Endodermal cell (in vitro differentiated cells): ENCODE measurements at regions not wholly inside any gene's neighbourhood (a gene's known extent, or its start where the extent isn't known, plus 50 kb on each side); places are given as distances from the start of the nearest gene placed in this dataset.

Experiments used
- DNase-seq: peaks from one replicate; pipeline ENCODE4 v3.0.0-alpha.2; 2017
- H3K27ac ChIP-seq: 2 replicates; pipeline ENCODE4 v1.5.1; 2013; ENCODE audit warnings: mild to moderate bottlenecking, low read depth, low read length, moderate library complexity
- H3K27me3 ChIP-seq: 2 replicates; pipeline ENCODE4 v1.6.1; 2013; ENCODE audit warnings: mild to moderate bottlenecking, low read length, moderate library complexity; ENCODE audit not compliant: insufficient read depth, control insufficient read depth, poor library complexity, severe bottlenecking
- H3K36me3 ChIP-seq: 2 replicates; pipeline ENCODE4 v1.7.0; 2013; ENCODE audit warnings: mild to moderate bottlenecking, low read length, moderate library complexity; ENCODE audit not compliant: control insufficient read depth, insufficient read depth
- H3K4me1 ChIP-seq: one replicate; pipeline ENCODE4 v1.7.0; 2013; ENCODE audit warnings: low read length; ENCODE audit not compliant: control insufficient read depth, insufficient read depth
- H3K4me3 ChIP-seq: 2 replicates; pipeline ENCODE4 v1.5.1; 2013; ENCODE audit warnings: mild to moderate bottlenecking, low read length, moderate library complexity
- H3K9ac ChIP-seq: 2 replicates; pipeline ENCODE4 v1.6.1; 2013; ENCODE audit warnings: mild to moderate bottlenecking, low read length, moderate library complexity; ENCODE audit not compliant: poor library complexity, severe bottlenecking; ENCODE audit errors: extremely low read depth
- H3K9me3 ChIP-seq: 2 replicates; pipeline ENCODE4 v1.6.1; 2013; ENCODE audit warnings: mild to moderate bottlenecking, low read length, moderate library complexity; ENCODE audit not compliant: control insufficient read depth
- H3K27ac Mint-ChIP-seq: 2 replicates; pipeline ENCODE4 v1.8.0; 2020; ENCODE audit warnings: mixed read lengths
- H3K27me3 Mint-ChIP-seq: 2 replicates; pipeline ENCODE4 v1.8.0; 2021; ENCODE audit warnings: mild to moderate bottlenecking, mixed read lengths; ENCODE audit not compliant: insufficient read depth
- H3K36me3 Mint-ChIP-seq: 2 replicates; pipeline ENCODE4 v1.8.0; 2020; ENCODE audit warnings: low read depth, mixed read lengths
- H3K4me1 Mint-ChIP-seq: 2 replicates; pipeline ENCODE4 v1.8.0; 2020; ENCODE audit warnings: mixed read lengths
- H3K4me3 Mint-ChIP-seq: 2 replicates; pipeline ENCODE4 v1.8.0; 2020; ENCODE audit warnings: mild to moderate bottlenecking, moderate library complexity, mixed read lengths
- H3K9me3 Mint-ChIP-seq: 2 replicates; pipeline ENCODE4 v1.8.0; 2020; ENCODE audit warnings: mild to moderate bottlenecking, mixed read lengths
- CTCF ChIP-seq: fragments of 200-600 bp; sonication (generic); conservative IDR thresholded peaks from 2 replicates; pipeline ENCODE4 v1.5.0; 2021; ENCODE audit warnings: antibody characterized with exemption, mild to moderate bottlenecking
- WGBS, 2 experiments: methylation state at CpG; one replicate each; pipeline versions ENCODE4 v1.1.5 to v1.1.7; 2013; ENCODE audit warnings: missing lambda C conversion rate in 2 of 2, mixed read lengths in 1 of 2; ENCODE audit not compliant: insufficient coverage in 1 of 2, insufficient read length in 1 of 2; 5-methylcytosine and 5-hydroxymethylcytosine counted together

- Mint-ChIP-seq H3K9me3 (no peaks in the 10 kb centered on the region), H3K27ac (no peak overlapping the region), H3K4me1 (peaks cover 19% of the 10 kb centered on the region), H3K27me3 (no peaks in the 10 kb centered on the region), H3K36me3 (no peaks in the 10 kb centered on the region), H3K4me3 (no peak overlapping the region)
- 91 to 97% methylated on average over 7 to 8 of the region's 8 CpGs for WGBS, 2 experiments
- no peak overlapping the region for H3K27ac ChIP-seq
- DNase-seq = no peak
- no peak overlapping the region for H3K4me3 ChIP-seq
- no peaks in the 10 kb centered on the region for H3K36me3 ChIP-seq
- TF ChIP-seq CTCF = no peak
- no peak overlapping the region for H3K9ac ChIP-seq
- H3K4me1 ChIP-seq = no peaks in the 10 kb centered on the region
- H3K9me3 ChIP-seq = no peaks in the 10 kb centered on the region
- no peaks in the 10 kb centered on the region for H3K27me3 ChIP-seq
Observed at GRCh38 chr1:228992907-228993535, 257.7 kb downstream of the RHOU start.

GRCh38 chr1:228994676-228995594 lies 259.7 kb downstream of the RHOU start:
- no peaks in the 10 kb centered on the region for H3K27me3 Mint-ChIP-seq
- no peak for DNase-seq
- no peak for TF ChIP-seq CTCF
- no peak overlapping the region for H3K27ac ChIP-seq
- WGBS, 2 experiments = 60 to 100% methylated on average over 1 of the region's 2 CpGs
- H3K4me3 ChIP-seq = no peak overlapping the region
- no peak overlapping the region for H3K4me3 Mint-ChIP-seq
- H3K9me3 ChIP-seq = no peaks in the 10 kb centered on the region
- H3K4me1 ChIP-seq = no peaks in the 10 kb centered on the region
- no peak overlapping the region for H3K9ac ChIP-seq
- no peaks in the 10 kb centered on the region for H3K9me3 Mint-ChIP-seq
- peaks cover 3% of the 10 kb centered on the region for H3K4me1 Mint-ChIP-seq
- no peaks in the 10 kb centered on the region for H3K36me3 Mint-ChIP-seq
- H3K27ac Mint-ChIP-seq = no peak overlapping the region
- no peaks in the 10 kb centered on the region for H3K27me3 ChIP-seq
- H3K36me3 ChIP-seq = no peaks in the 10 kb centered on the region

- no peaks in the 10 kb centered on the region for H3K4me1 Mint-ChIP-seq
- TF ChIP-seq CTCF = no peak
- no peak overlapping the region for H3K27ac ChIP-seq
Observed at GRCh38 chr1:228996281-228996680, 261.0 kb downstream of the RHOU start.

More at GRCh38 chr1:228996281-228996680, 261.0 kb downstream of the RHOU start:
- Histone ChIP-seq H3K9me3 (no peaks in the 10 kb centered on the region), H3K36me3 (no peaks in the 10 kb centered on the region), H3K4me3 (no peak overlapping the region), H3K27me3 (no peaks in the 10 kb centered on the region), H3K9ac (no peak overlapping the region), H3K4me1 (no peaks in the 10 kb centered on the region)
- no peaks in the 10 kb centered on the region for H3K36me3 Mint-ChIP-seq
- no peak overlapping the region for H3K27ac Mint-ChIP-seq
- H3K27me3 Mint-ChIP-seq = no peaks in the 10 kb centered on the region
- DNase-seq = no peak
- WGBS, 2 experiments = 92 to 98% methylated on average over 6 of the region's 6 CpGs
- H3K4me3 Mint-ChIP-seq = no peak overlapping the region
- H3K9me3 Mint-ChIP-seq = no peaks in the 10 kb centered on the region
